K562 (cell line): ENCODE measurements at regions not wholly inside any gene's neighbourhood (a gene's known extent, or its start where the extent isn't known, plus 50 kb on each side); places are given as distances from the start of the nearest gene placed in this dataset.

Source experiments
- ELF4 ChIP-seq: fragments of 450-650 bp; formaldehyde crosslinking; IDR thresholded peaks from 2 replicates; pipeline ENCODE4 v1.4.0; 2022; ENCODE audit warnings: missing genetic modification characterization
- GTF2F1 ChIP-seq: IDR thresholded peaks from 2 replicates; pipeline ENCODE4 v1.6.1; 2011; ENCODE audit warnings: low read depth, low read length, improper control_type of control experiment
- HMG20B ChIP-seq: fragments of 250-450 bp; sonication (Bioruptor Pico); IDR thresholded peaks from 2 replicates; pipeline ENCODE4 v1.5.0; 2021; ENCODE audit warnings: mild to moderate bottlenecking
- PHF8 ChIP-seq: fragments of 200-600 bp; sonication (generic); IDR thresholded peaks from 2 replicates; pipeline ENCODE4 v1.6.1; 2012; ENCODE audit warnings: mixed run types, mild to moderate bottlenecking, inconsistent platforms, low read length, moderate library complexity, borderline replicate concordance
- SRSF1 ChIP-seq: fragments of 200-400 bp; formaldehyde crosslinking; IDR thresholded peaks from 2 replicates; pipeline ENCODE4 v1.6.1; 2017; ENCODE audit warnings: mild to moderate bottlenecking, low read depth, low read length, moderate library complexity
- ZBTB17 ChIP-seq: fragments of 450-650 bp; formaldehyde crosslinking; IDR thresholded peaks from 2 replicates; pipeline ENCODE4 v1.4.0; 2020; ENCODE audit warnings: mild to moderate bottlenecking
- ZNF263 ChIP-seq: sonication (generic); formaldehyde crosslinking; IDR thresholded peaks from 2 replicates; pipeline ENCODE4 v1.8.0; 2022; ENCODE audit warnings: mild to moderate bottlenecking, missing genetic modification reagents, borderline replicate concordance
- ZNF384 ChIP-seq: IDR thresholded peaks from 2 replicates; pipeline ENCODE4 v1.6.1; 2012; ENCODE audit warnings: low read depth, low read length, improper control_type of control experiment
- TF ChIP-seq, protein P1 (sequence below), 3 experiments: IDR thresholded peaks in 2 of 3; conservative IDR thresholded peaks in 1 of 3; 2 replicates each; pipeline ENCODE4 v1.5.1; 2011 to 2012; ENCODE audit warnings: low read length in 3 of 3, mild to moderate bottlenecking in 3 of 3, control low read depth in 2 of 3, improper control_type of control experiment in 1 of 3, inconsistent platforms in 1 of 3, low read depth in 1 of 3, mixed read lengths in 1 of 3, moderate library complexity in 1 of 3; ENCODE audit not compliant: insufficient read depth in 2 of 3
- TF ChIP-seq, protein P2 (sequence below): sonication (generic); formaldehyde crosslinking; IDR thresholded peaks from 2 replicates; pipeline ENCODE4 v1.9.0; 2022; ENCODE audit warnings: mild to moderate bottlenecking, missing genetic modification reagents

DNA sequence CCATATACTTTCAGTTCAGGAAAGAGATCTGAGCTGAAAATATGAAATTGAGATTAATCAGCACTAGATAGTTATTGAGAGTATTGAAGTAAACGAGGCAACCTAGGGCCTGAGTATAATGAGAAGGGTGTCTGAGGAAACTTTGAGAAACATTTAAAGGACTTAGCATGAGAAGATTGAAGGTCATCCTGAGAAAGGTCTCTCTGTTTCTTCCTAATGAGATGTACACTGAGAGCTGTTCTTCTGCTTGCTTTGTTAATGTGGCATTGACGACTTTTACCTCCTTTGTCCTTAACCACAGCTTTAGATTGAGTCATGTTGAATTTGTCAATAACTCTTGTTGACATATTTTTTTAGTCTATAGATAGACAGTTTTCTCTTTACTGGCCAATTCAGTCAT lies 145.1 kb upstream of the ACTBL2 start:
- TF ChIP-seq ELF4 (CRISPR knock-in tag): no peak
- no peak for TF ChIP-seq ZNF263 (CRISPR knock-in tag)
- TF ChIP-seq HMG20B (CRISPR knock-in tag): no peak
- TF ChIP-seq, protein P1, sequence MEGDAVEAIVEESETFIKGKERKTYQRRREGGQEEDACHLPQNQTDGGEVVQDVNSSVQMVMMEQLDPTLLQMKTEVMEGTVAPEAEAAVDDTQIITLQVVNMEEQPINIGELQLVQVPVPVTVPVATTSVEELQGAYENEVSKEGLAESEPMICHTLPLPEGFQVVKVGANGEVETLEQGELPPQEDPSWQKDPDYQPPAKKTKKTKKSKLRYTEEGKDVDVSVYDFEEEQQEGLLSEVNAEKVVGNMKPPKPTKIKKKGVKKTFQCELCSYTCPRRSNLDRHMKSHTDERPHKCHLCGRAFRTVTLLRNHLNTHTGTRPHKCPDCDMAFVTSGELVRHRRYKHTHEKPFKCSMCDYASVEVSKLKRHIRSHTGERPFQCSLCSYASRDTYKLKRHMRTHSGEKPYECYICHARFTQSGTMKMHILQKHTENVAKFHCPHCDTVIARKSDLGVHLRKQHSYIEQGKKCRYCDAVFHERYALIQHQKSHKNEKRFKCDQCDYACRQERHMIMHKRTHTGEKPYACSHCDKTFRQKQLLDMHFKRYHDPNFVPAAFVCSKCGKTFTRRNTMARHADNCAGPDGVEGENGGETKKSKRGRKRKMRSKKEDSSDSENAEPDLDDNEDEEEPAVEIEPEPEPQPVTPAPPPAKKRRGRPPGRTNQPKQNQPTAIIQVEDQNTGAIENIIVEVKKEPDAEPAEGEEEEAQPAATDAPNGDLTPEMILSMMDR (IDR thresholded peaks at IDR 0.05 in 2 of 3, conservative IDR thresholded peaks at IDR 0.05 in 1 of 3; ENCODE audit: insufficient read depth in 2 of 3, low read depth in 1 of 3, low read length in 3 of 3): no peak
- TF ChIP-seq ZNF384: no peak
- TF ChIP-seq, protein P2, sequence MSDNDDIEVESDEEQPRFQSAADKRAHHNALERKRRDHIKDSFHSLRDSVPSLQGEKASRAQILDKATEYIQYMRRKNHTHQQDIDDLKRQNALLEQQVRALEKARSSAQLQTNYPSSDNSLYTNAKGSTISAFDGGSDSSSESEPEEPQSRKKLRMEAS (CRISPR knock-in tag): no peak
- no peak for TF ChIP-seq ZBTB17 (CRISPR knock-in tag)
- no peak for TF ChIP-seq SRSF1
- no peak for TF ChIP-seq GTF2F1
- no peak for TF ChIP-seq PHF8
